Endothelial cell (in vitro differentiated cells): ENCODE measurements at regions not wholly inside any gene's neighbourhood (a gene's known extent, or its start where the extent isn't known, plus 50 kb on each side); places are given as distances from the start of the nearest gene placed in this dataset.

Experiments used
- DNase-seq: peaks from one replicate; pipeline ENCODE4 v3.0.0; 2021; ENCODE audit warnings: low spot score
- H3K27ac Mint-ChIP-seq: one replicate; pipeline ENCODE4 v1.8.0; 2021; ENCODE audit warnings: mixed read lengths, inconsistent platforms; ENCODE audit not compliant: unreplicated experiment
- H3K27me3 Mint-ChIP-seq: one replicate; pipeline ENCODE4 v1.8.0; 2021; ENCODE audit warnings: mild to moderate bottlenecking, moderate library complexity, mixed read lengths, inconsistent platforms; ENCODE audit not compliant: unreplicated experiment
- H3K36me3 Mint-ChIP-seq: one replicate; pipeline ENCODE4 v1.8.0; 2021; ENCODE audit warnings: mild to moderate bottlenecking, low read depth, mixed read lengths, inconsistent platforms; ENCODE audit not compliant: unreplicated experiment
- H3K4me1 Mint-ChIP-seq: one replicate; pipeline ENCODE4 v1.8.0; 2021; ENCODE audit warnings: mild to moderate bottlenecking, mixed read lengths, inconsistent platforms; ENCODE audit not compliant: unreplicated experiment
- H3K4me3 Mint-ChIP-seq: one replicate; pipeline ENCODE4 v1.8.0; 2021; ENCODE audit warnings: mild to moderate bottlenecking, mixed read lengths, inconsistent platforms; ENCODE audit not compliant: unreplicated experiment
- H3K9me3 Mint-ChIP-seq: one replicate; pipeline ENCODE4 v1.8.0; 2021; ENCODE audit warnings: mixed read lengths, inconsistent platforms; ENCODE audit not compliant: unreplicated experiment
- TF ChIP-seq, protein P1 (sequence below): fragments of 200-600 bp; sonication (generic); IDR thresholded peaks from one replicate; pipeline ENCODE4 v1.5.0; 2021; ENCODE audit warnings: antibody characterized with exemption; ENCODE audit not compliant: unreplicated experiment

DNA sequence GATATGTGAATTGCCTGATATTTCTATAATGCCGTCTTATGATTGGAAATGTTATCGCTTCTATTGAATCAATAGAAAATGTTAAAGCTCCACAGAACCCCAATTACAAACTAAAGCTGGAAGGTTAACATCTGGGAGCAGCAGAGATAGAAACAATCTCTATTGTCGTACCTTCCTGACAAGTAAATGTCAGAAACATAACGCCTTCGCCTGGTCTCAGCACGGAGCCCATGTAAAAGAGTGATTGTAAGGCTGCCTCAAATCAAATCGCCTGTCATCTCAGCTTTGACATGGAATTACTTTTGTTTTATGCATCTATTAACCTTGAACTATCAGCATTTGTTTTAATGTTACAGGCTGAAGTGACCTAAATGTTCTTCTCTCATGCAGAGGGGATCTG is 885.9 kb upstream of the PIK3C3 start:
- Mint-ChIP-seq H3K27ac (no peak overlapping the region), H3K27me3 (no peaks in the 10 kb centered on the region), H3K36me3 (no peaks in the 10 kb centered on the region), H3K9me3 (no peaks in the 10 kb centered on the region), H3K4me3 (no peak overlapping the region), H3K4me1 (no peaks in the 10 kb centered on the region)
- TF ChIP-seq, protein P1, sequence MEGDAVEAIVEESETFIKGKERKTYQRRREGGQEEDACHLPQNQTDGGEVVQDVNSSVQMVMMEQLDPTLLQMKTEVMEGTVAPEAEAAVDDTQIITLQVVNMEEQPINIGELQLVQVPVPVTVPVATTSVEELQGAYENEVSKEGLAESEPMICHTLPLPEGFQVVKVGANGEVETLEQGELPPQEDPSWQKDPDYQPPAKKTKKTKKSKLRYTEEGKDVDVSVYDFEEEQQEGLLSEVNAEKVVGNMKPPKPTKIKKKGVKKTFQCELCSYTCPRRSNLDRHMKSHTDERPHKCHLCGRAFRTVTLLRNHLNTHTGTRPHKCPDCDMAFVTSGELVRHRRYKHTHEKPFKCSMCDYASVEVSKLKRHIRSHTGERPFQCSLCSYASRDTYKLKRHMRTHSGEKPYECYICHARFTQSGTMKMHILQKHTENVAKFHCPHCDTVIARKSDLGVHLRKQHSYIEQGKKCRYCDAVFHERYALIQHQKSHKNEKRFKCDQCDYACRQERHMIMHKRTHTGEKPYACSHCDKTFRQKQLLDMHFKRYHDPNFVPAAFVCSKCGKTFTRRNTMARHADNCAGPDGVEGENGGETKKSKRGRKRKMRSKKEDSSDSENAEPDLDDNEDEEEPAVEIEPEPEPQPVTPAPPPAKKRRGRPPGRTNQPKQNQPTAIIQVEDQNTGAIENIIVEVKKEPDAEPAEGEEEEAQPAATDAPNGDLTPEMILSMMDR, result no peak
- no peak for DNase-seq

DNA sequence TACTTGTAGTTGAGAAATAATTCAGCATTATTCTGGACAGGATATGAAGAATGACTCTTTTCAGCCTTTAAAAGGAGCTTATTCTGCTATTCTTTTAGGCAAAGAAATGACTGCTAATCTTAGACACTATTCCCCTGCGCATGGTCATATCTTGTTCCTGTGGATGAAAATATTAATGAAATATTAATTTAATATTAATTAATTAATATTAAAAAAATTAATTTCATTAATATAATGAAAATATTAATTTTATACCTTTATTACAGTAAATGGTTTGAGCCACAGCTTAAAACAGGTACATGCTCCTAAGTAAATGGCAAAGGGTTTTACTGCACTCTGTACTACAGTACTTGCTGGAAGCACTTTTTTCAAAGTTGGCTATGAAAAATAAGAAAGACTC is 890.1 kb upstream of the PIK3C3 start:
- TF ChIP-seq, protein P1, result no peak
- Mint-ChIP-seq H3K4me3 (no peak overlapping the region), H3K36me3 (no peaks in the 10 kb centered on the region), H3K27ac (no peak overlapping the region), H3K4me1 (no peaks in the 10 kb centered on the region), H3K9me3 (no peaks in the 10 kb centered on the region), H3K27me3 (no peaks in the 10 kb centered on the region)
- no peak for DNase-seq

DNA sequence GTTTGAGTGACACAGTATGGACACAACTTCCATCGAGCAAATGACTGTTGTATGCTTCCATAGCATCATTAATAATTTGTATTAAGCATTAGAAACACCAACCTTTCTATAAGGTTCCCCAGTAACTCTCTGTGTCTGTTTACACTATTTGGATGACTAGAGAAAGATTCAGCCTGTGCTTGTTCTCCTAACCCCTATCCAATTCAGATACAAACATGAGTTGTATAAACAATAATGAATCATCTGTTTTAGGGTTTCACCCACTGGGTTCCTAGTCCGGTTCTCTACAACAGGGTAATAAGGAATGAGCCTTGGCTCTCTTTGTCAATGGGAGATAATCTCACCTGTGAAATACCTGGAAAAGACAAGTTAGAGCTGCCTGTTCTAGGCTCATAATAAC is 894.1 kb upstream of the PIK3C3 start:
- H3K9me3 Mint-ChIP-seq, result no peaks in the 10 kb centered on the region

DNA sequence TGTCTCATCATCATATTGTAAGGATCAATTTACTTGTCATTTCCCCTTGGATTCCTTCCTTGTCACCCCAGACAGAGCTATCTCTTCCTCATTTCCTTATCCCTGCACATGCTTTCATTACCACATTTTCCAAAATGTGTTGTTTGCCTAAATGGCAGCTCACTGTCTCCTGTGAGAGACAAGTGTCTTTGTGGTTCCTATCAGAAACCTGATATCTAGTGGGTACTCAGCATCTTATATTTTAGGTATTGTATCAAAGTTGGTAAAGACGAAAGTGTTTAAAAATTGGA is 896.0 kb upstream of the PIK3C3 start:
- no peak overlapping the region for H3K4me3 Mint-ChIP-seq
- TF ChIP-seq, protein P1, result no peak
- peaks cover 4% of the 10 kb centered on the region for H3K4me1 Mint-ChIP-seq
- no peaks in the 10 kb centered on the region for H3K9me3 Mint-ChIP-seq
- H3K27ac Mint-ChIP-seq, result no peak overlapping the region
- no peak for DNase-seq
- H3K27me3 Mint-ChIP-seq, result no peaks in the 10 kb centered on the region
- no peaks in the 10 kb centered on the region for H3K36me3 Mint-ChIP-seq

More for the DNA sequence above, 894.1 kb upstream of the PIK3C3 start:
- Mint-ChIP-seq H3K36me3 (no peaks in the 10 kb centered on the region), H3K4me3 (no peak overlapping the region), H3K4me1 (peaks cover 4% of the 10 kb centered on the region), H3K27ac (no peak overlapping the region), H3K27me3 (no peaks in the 10 kb centered on the region)
- DNase-seq, result no peak
- TF ChIP-seq, protein P1, result no peak

DNA sequence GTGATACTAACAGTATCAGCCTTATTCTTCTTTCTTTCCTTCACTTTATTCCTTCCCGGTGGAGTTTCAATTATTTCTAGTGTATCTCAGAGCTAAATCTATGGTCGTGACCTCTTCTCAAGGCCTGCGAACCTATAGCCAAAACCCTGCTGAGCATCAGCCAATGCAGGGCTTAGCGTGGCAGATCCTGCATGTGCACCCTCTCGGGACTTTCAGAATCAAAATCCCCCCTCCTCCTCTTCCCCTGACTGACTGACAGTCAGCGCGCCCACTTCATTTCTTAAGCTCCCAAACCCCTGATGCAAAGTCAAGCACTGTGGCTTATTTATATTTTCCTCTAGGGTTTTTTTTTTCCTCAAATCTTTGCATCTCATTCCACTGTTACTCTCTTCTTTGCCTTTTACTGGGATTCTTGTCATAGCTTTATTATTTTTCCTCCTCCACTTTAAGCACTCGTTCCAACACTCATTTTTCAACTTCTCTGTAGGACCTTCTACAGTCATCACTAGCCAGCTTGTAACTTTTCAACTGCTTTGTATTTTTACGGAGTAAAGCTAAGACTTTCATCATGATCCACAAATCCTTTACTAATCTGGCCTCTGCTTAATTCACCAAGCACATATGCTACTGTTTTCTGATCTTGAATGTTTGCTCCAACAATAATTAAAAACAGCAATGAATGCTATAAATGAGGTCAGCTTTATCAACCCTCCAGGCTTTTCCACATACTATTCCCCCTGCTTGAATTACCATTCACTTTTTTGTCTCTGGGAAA is 896.5 kb upstream of the PIK3C3 start:
- Mint-ChIP-seq H3K27me3 (no peaks in the 10 kb centered on the region), H3K36me3 (no peaks in the 10 kb centered on the region), H3K4me1 (peaks cover 4% of the 10 kb centered on the region), H3K9me3 (no peaks in the 10 kb centered on the region), H3K27ac (no peak overlapping the region), H3K4me3 (no peak overlapping the region)
- no peak for DNase-seq
- TF ChIP-seq, protein P1, result no peak
